CD4-positive, alpha-beta T cell (primary cell): ENCODE measurements at regions not wholly inside any gene's neighbourhood (a gene's known extent, or its start where the extent isn't known, plus 50 kb on each side); places are given as distances from the start of the nearest gene placed in this dataset.

Experiments used
- ATAC-seq: fragments of 200-7000 bp; cut with Tn5 transposase; one replicate; pipeline ENCODE4 v1.10.0; 2022; ENCODE audit warnings: mild to moderate bottlenecking; ENCODE audit not compliant: poor library complexity
- CTCF ChIA-PET: fragments of 350-600 bp; sonication (Branson Sonifier 250); formaldehyde crosslinking; loops from one replicate; lab custom pipeline; 2021; ENCODE audit warnings: antibody characterized with exemption, inconsistent platforms; lab: Charles Lee
- POLR2A ChIA-PET: fragments of 350-600 bp; sonication (Branson Sonifier 250); formaldehyde crosslinking; loops from one replicate; lab custom pipeline; 2021; ENCODE audit warnings: antibody characterized with exemption, inconsistent platforms; lab: Charles Lee
- DNase-seq, 14 experiments: peaks; one replicate each; pipeline ENCODE4 v3.0.0-alpha.2; 2013 to 2020; ENCODE audit warnings: mixed read lengths in 2 of 14
- H3K27ac ChIP-seq, 2 donors: one replicate each; pipeline versions ENCODE4 v1.5.1 to v1.7.0; 2013; ENCODE audit warnings: low read length in 2 of 2, low read depth in 1 of 2, mild to moderate bottlenecking in 1 of 2
- H3K27me3 ChIP-seq, 2 experiments: 1 replicate in 1 of 2; 2 replicates in 1 of 2; pipeline versions ENCODE4 v1.6.1 to v1.7.0; 2013; ENCODE audit warnings: low read length in 2 of 2, control low read depth in 1 of 2, mild to moderate bottlenecking in 1 of 2, moderate library complexity in 1 of 2; ENCODE audit not compliant: insufficient read depth in 2 of 2, control insufficient read depth in 1 of 2
- H3K36me3 ChIP-seq: one replicate; pipeline ENCODE4 v1.6.1; 2013; ENCODE audit warnings: low read length, control low read depth; ENCODE audit not compliant: insufficient read depth
- H3K4me1 ChIP-seq: one replicate; pipeline ENCODE4 v1.6.1; 2013; ENCODE audit warnings: low read length, control low read depth; ENCODE audit not compliant: insufficient read depth
- H3K4me3 ChIP-seq: one replicate; pipeline ENCODE4 v1.5.1; 2013; ENCODE audit warnings: mild to moderate bottlenecking, low read length, moderate library complexity
- H3K9me3 ChIP-seq, 2 experiments: 1 replicate in 1 of 2; 2 replicates in 1 of 2; pipeline versions ENCODE4 v1.6.1 to v1.7.0; 2013; ENCODE audit warnings: low read length in 2 of 2, mild to moderate bottlenecking in 2 of 2, control low read depth in 1 of 2, moderate library complexity in 1 of 2; ENCODE audit not compliant: control insufficient read depth in 1 of 2, insufficient read depth in 1 of 2
- H3K27ac Mint-ChIP-seq: one replicate; pipeline ENCODE4 v1.8.0; 2020; ENCODE audit warnings: mixed read lengths
- H3K27me3 Mint-ChIP-seq: one replicate; pipeline ENCODE4 v1.8.0; 2021; ENCODE audit warnings: mixed read lengths
- H3K36me3 Mint-ChIP-seq: one replicate; pipeline ENCODE4 v1.8.0; 2021; ENCODE audit warnings: low read depth, mixed read lengths
- H3K4me1 Mint-ChIP-seq: one replicate; pipeline ENCODE4 v1.8.0; 2021; ENCODE audit warnings: low read depth, mixed read lengths
- H3K4me3 Mint-ChIP-seq: one replicate; pipeline ENCODE4 v1.8.0; 2020; ENCODE audit warnings: mild to moderate bottlenecking, mixed read lengths
- H3K9me3 Mint-ChIP-seq: one replicate; pipeline ENCODE4 v1.8.0; 2020; ENCODE audit warnings: mixed read lengths
- intact Hi-C, 2 experiments: fragments of 100-400 bp; cut with DNase I in 1 of 2; cut with micrococcal nuclease in 1 of 2; formaldehyde crosslinking; loops; one replicate each; pipeline versions ENCODE4 v1.15.1 to v1.9.0; 2023 to 2025; cut with DNase I, micrococcal nuclease
- TF ChIP-seq, protein P1 (sequence below): fragments of 200-600 bp; IDR thresholded peaks from one replicate; pipeline ENCODE4 v1.8.0; 2022; ENCODE audit warnings: antibody characterized with exemption, mild to moderate bottlenecking

DNA sequence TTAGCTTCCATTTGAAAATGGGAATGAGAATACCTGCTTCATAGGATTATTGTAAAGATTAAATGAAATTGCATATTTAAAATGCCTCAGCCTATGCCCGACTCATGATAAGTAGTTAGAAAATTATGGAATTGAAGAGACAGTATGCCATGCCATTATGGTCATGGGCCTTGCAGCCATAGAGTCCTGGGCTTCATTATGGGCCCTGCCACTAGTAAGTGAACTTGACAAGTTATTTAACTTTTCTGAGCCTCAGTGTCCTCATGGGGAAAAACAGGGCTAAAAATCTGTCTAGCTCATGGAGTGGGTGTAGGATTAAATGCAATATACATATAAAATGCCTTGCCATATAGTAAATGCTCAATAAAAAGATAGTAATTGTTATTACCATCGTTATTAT, 133.2 kb downstream of the NPIPB5 start:
- Mint-ChIP-seq H3K4me3 (no peak overlapping the region), H3K4me1 (no peaks in the 10 kb centered on the region), H3K27ac (no peak overlapping the region), H3K36me3 (no peaks in the 10 kb centered on the region), H3K9me3 (no peaks in the 10 kb centered on the region), H3K27me3 (no peaks in the 10 kb centered on the region)
- no peaks in the 10 kb centered on the region for H3K9me3 ChIP-seq
- TF ChIP-seq, protein P1, sequence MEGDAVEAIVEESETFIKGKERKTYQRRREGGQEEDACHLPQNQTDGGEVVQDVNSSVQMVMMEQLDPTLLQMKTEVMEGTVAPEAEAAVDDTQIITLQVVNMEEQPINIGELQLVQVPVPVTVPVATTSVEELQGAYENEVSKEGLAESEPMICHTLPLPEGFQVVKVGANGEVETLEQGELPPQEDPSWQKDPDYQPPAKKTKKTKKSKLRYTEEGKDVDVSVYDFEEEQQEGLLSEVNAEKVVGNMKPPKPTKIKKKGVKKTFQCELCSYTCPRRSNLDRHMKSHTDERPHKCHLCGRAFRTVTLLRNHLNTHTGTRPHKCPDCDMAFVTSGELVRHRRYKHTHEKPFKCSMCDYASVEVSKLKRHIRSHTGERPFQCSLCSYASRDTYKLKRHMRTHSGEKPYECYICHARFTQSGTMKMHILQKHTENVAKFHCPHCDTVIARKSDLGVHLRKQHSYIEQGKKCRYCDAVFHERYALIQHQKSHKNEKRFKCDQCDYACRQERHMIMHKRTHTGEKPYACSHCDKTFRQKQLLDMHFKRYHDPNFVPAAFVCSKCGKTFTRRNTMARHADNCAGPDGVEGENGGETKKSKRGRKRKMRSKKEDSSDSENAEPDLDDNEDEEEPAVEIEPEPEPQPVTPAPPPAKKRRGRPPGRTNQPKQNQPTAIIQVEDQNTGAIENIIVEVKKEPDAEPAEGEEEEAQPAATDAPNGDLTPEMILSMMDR: no peak
- peaks cover 34 to 45% of the 10 kb centered on the region in 2 experiments for H3K27me3 ChIP-seq
- no peak overlapping the region for H3K4me3 ChIP-seq
- no peak for DNase-seq
- ChIA-PET POLR2A (no interaction called here), CTCF (no interaction called here)
- H3K27ac ChIP-seq: no peak overlapping the region
- no peaks in the 10 kb centered on the region for H3K4me1 ChIP-seq
- intact Hi-C loops: no loop called here
- no peak for ATAC-seq
- no peaks in the 10 kb centered on the region for H3K36me3 ChIP-seq

DNA sequence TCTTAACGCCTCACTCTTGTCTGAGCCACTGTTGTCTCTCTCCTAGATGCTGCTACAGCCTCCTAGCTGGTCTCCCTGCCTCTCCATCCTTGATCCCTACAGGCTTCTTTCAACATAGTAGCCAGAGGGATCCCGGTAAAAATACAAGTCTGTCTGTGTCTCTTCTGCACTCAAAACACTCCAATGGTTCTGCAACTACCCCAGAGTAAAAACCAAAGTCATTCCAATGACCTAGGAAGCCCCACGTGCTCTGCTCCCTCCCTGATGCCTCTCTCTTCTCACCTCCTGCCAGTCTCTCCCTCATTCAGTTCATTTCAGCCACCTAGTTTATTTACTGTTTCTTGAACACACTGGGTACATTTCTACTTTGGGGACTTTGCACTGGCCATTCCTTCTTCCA, 135.2 kb downstream of the NPIPB5 start:
- no peaks in the 10 kb centered on the region for H3K4me1 Mint-ChIP-seq
- H3K36me3 ChIP-seq: no peaks in the 10 kb centered on the region
- H3K4me3 Mint-ChIP-seq: no peak overlapping the region
- DNase-seq: no peak
- no peak overlapping the region for H3K27ac ChIP-seq
- no peak overlapping the region for H3K4me3 ChIP-seq
- ChIA-PET POLR2A (no interaction called here), CTCF (no interaction called here)
- H3K27me3 Mint-ChIP-seq: no peaks in the 10 kb centered on the region
- no peaks in the 10 kb centered on the region for H3K9me3 ChIP-seq
- ATAC-seq: no peak
- H3K27ac Mint-ChIP-seq: no peak overlapping the region
- intact Hi-C loops: no loop called here
- H3K36me3 Mint-ChIP-seq: no peaks in the 10 kb centered on the region
- H3K9me3 Mint-ChIP-seq: no peaks in the 10 kb centered on the region
- TF ChIP-seq, protein P1: no peak
- H3K4me1 ChIP-seq: no peaks in the 10 kb centered on the region
- peaks cover 31 to 40% of the 10 kb centered on the region in 2 experiments for H3K27me3 ChIP-seq

DNA sequence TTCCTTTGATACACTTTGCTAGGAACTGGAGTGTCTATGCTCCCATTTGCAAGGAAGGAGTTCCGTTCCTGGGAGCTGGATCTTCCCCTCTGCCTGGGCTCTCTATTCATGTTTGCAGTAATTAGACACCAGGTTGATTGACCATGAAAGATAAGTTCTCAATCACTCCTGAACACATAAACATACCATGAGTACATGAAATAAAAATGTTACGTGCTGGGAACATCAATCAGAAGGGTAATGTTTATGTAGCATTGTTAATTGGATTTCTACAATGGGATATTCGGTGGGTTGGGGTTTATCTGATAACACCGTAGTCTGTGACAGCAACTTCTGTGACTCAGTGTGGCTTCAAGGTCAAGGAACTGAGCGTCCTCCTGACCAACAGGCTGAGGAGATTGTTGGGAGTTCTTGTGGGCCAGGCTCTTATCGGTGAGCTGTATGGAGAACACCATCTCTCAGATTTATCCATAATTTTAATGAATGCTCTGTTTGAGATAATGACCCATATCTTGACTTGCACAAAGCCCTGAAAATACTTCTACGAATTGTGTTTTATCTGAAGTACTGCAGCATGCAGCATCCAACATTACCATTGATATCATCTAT, 136.4 kb downstream of the NPIPB5 start:
- H3K4me3 ChIP-seq: no peak overlapping the region
- H3K9me3 ChIP-seq: no peaks in the 10 kb centered on the region
- Mint-ChIP-seq H3K36me3 (no peaks in the 10 kb centered on the region), H3K27ac (no peak overlapping the region), H3K4me1 (no peaks in the 10 kb centered on the region), H3K27me3 (peaks cover 4% of the 10 kb centered on the region), H3K4me3 (no peak overlapping the region), H3K9me3 (no peaks in the 10 kb centered on the region)
- CTCF ChIA-PET: no interaction called here
- POLR2A ChIA-PET: no interaction called here
- no peaks in the 10 kb centered on the region for H3K36me3 ChIP-seq
- H3K4me1 ChIP-seq: no peaks in the 10 kb centered on the region
- DNase-seq: no peak
- intact Hi-C loops: no loop called here
- H3K27ac ChIP-seq: no peak overlapping the region
- TF ChIP-seq, protein P1: no peak
- H3K27me3 ChIP-seq: peaks cover 33 to 35% of the 10 kb centered on the region in 2 experiments
- ATAC-seq: no peak
